HL-60 (cell line): ENCODE measurements at regions not wholly inside any gene's neighbourhood (a gene's known extent, or its start where the extent isn't known, plus 50 kb on each side); places are given as distances from the start of the nearest gene placed in this dataset.

ENCODE experiments used
- DNase-seq, 2 experiments: peaks; one replicate each; pipeline ENCODE4 v3.0.0-alpha.2; 2010 to 2020; ENCODE audit warnings: low read depth in 1 of 2, low spot score in 1 of 2
- H3K27ac ChIP-seq: fragments of 250-450 bp; sonication (Bioruptor Pico); replicated peaks from 2 replicates; pipeline ENCODE4 v1.5.1; 2020; ENCODE audit warnings: mild to moderate bottlenecking, moderate library complexity
- H3K27me3 ChIP-seq: fragments of 250-450 bp; sonication (Bioruptor Pico); 2 replicates; pipeline ENCODE4 v1.5.1; 2021; ENCODE audit warnings: mild to moderate bottlenecking, moderate library complexity; ENCODE audit not compliant: insufficient read depth, poor library complexity, severe bottlenecking
- H3K4me3 ChIP-seq: replicated peaks from 2 replicates; pipeline ENCODE4 v1.5.1; 2011; ENCODE audit warnings: mild to moderate bottlenecking, control low read depth, low read length; ENCODE audit not compliant: insufficient read depth
- CTCF ChIP-seq: IDR thresholded peaks from one replicate; pipeline ENCODE4 v1.5.1; 2011; ENCODE audit warnings: low read length, control low read depth, inconsistent platforms; ENCODE audit not compliant: insufficient read depth
- GABPA ChIP-seq: IDR thresholded peaks from 2 replicates; pipeline ENCODE4 v1.6.1; 2012; ENCODE audit warnings: low read depth
- POLR2AphosphoS5 ChIP-seq: IDR thresholded peaks from 2 replicates; pipeline ENCODE4 v1.6.1; 2012; ENCODE audit warnings: low read depth
- REST ChIP-seq: IDR thresholded peaks from 2 replicates; pipeline ENCODE4 v1.6.1; 2012; ENCODE audit warnings: low read depth; ENCODE audit not compliant: insufficient replicate concordance
- SPI1 ChIP-seq: IDR thresholded peaks from 2 replicates; pipeline ENCODE4 v1.6.1; 2012; ENCODE audit warnings: low read depth, mild to moderate bottlenecking, borderline replicate concordance

DNA sequence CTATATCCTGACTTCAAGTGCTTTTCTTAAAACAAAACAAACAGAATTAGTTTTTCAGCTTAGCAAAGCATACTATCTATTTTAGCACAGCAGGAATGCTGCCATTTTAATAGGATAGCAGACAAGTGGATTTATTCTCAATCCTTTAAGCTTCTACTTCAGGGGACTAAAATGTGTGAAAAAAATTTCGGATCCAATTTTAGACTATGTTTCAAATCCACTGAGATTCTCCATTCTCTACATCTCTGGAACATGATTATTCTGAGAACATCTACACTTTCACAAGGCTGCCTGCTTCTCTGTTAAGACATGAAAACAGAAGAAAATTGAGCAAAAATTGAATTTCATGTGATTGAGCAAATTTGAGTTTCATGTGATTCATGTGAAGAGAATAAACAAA, 1321.3 kb downstream of the HACE1 start:
- no peaks in the 10 kb centered on the region for H3K27me3 ChIP-seq
- no peak for TF ChIP-seq POLR2AphosphoS5
- TF ChIP-seq CTCF, result no peak
- no peak for TF ChIP-seq REST
- TF ChIP-seq SPI1, result no peak
- no peak overlapping the region for H3K27ac ChIP-seq
- no peak for DNase-seq
- H3K4me3 ChIP-seq, result no peak overlapping the region

- Histone ChIP-seq H3K27me3 (no peaks in the 10 kb centered on the region), H3K4me3 (no peak overlapping the region), H3K27ac (no peak overlapping the region)
- TF ChIP-seq GABPA (no peak), CTCF (no peak), REST (no peak), SPI1 (no peak), POLR2AphosphoS5 (no peak)
- DNase-seq, result no peak
These were observed 1324.9 kb downstream of the HACE1 start for GRCh38 chr6:103534814-103535213.

DNA sequence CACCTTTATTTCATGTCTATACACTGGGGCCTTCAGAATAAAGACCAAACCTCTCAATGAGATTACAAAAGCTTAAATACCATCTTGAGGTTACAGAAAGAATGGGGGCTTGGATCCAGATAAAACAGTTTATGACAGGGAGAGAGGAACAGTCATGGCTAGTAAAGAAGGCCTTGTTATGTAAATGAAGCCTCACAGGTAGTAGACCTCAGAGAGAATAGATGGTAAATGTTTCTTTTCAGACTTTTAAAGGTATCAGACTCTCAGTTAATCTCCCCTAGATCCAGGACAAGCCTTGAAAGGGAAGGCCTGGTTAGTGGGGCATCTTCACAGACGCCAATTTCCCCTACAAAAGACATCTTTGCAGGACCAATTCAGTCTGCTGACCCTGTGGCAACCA, 1325.6 kb downstream of the HACE1 start:
- DNase-seq, result no peak

More for the DNA sequence above, 1325.6 kb downstream of the HACE1 start:
- no peak for TF ChIP-seq SPI1
- no peak for TF ChIP-seq CTCF
- no peak for TF ChIP-seq GABPA
- no peak for TF ChIP-seq POLR2AphosphoS5
- no peak for TF ChIP-seq REST
- no peak overlapping the region for H3K27ac ChIP-seq
- no peaks in the 10 kb centered on the region for H3K27me3 ChIP-seq
- no peak overlapping the region for H3K4me3 ChIP-seq
